Mucosa of descending colon (tissue), 3 donors: ENCODE measurements at regions not wholly inside any gene's neighbourhood (a gene's known extent, or its start where the extent isn't known, plus 50 kb on each side); places are given as distances from the start of the nearest gene placed in this dataset.

Source experiments
- ATAC-seq: fragments of 200-7000 bp; cut with Tn5 transposase; one replicate; pipeline ENCODE4 v1.9.1; 2020; ENCODE audit warnings: mild to moderate bottlenecking, moderate library complexity
- DNase-seq, 3 donors: peaks; one replicate each; pipeline ENCODE4 v3.0.0-alpha.2; 2020
- H3K36me3 ChIP-seq: fragments of 200-600 bp; one replicate; pipeline ENCODE4 v1.8.0; 2021; ENCODE audit warnings: low read depth, mild to moderate bottlenecking
- H3K4me1 ChIP-seq: fragments of 200-600 bp; one replicate; pipeline ENCODE4 v1.8.0; 2021; ENCODE audit warnings: low read depth, mild to moderate bottlenecking
- H3K4me3 ChIP-seq: fragments of 200-600 bp; one replicate; pipeline ENCODE4 v1.8.0; 2021; ENCODE audit warnings: mild to moderate bottlenecking
- H3K9me3 ChIP-seq: fragments of 200-600 bp; one replicate; pipeline ENCODE4 v1.8.0; 2021; ENCODE audit warnings: mild to moderate bottlenecking
- CTCF ChIP-seq: fragments of 200-600 bp; IDR thresholded peaks from one replicate; pipeline ENCODE4 v1.8.0; 2022; ENCODE audit warnings: antibody characterized with exemption, mild to moderate bottlenecking
- intact Hi-C, 2 donors: fragments of 100-400 bp; cut with DNase I in 1 of 2; cut with micrococcal nuclease in 1 of 2; formaldehyde crosslinking; loops; one replicate each; pipeline versions ENCODE4 v1.11.0 to v1.11.1; 2022; cut with DNase I, micrococcal nuclease
- donor health status: DM: no; HTN: no; CAD: no; lungs with moderate emphysema.
- donor health status: DM: no; HTN: no; CAD: no.
- donor health status: DM: no; HTN: yes; CAD: no.

- H3K9me3 ChIP-seq: no peaks in the 10 kb centered on the region
- intact Hi-C loops: no loop called here
- ATAC-seq (no peak), DNase-seq (no peak)
- TF ChIP-seq CTCF: no peak
- no peaks in the 10 kb centered on the region for H3K4me1 ChIP-seq
- H3K36me3 ChIP-seq: no peaks in the 10 kb centered on the region
- H3K4me3 ChIP-seq: no peak overlapping the region
Measured at GRCh38 chr2:240338274-240338673, 97.2 kb upstream of the GPC1 start.

- Histone ChIP-seq H3K4me3 (no peak overlapping the region), H3K36me3 (no peaks in the 10 kb centered on the region), H3K4me1 (no peaks in the 10 kb centered on the region), H3K9me3 (no peaks in the 10 kb centered on the region)
- peak in 1 of 3 donors; percentile 35 for DNase-seq
- intact Hi-C loops: no loop called here
- ATAC-seq: no peak
- TF ChIP-seq CTCF: no peak
Measured at GRCh38 chr2:240339411-240340360, 95.8 kb upstream of the GPC1 start.

GRCh38 chr2:240340361-240340761, 95.1 kb upstream of the GPC1 start:
- intact Hi-C loops: no loop called here
- H3K9me3 ChIP-seq: peaks cover 6% of the 10 kb centered on the region
- H3K4me3 ChIP-seq: no peak overlapping the region
- TF ChIP-seq CTCF: no peak
- DNase-seq (peak in 1 of 3 donors; percentile 36), ATAC-seq (no peak)
- H3K36me3 ChIP-seq: no peaks in the 10 kb centered on the region
- H3K4me1 ChIP-seq: no peaks in the 10 kb centered on the region

GRCh38 chr2:240341064-240341463, 94.4 kb upstream of the GPC1 start:
- TF ChIP-seq CTCF: no peak
- intact Hi-C loops: no loop called here
- no peaks in the 10 kb centered on the region for H3K4me1 ChIP-seq
- no peak overlapping the region for H3K4me3 ChIP-seq
- ATAC-seq: no peak
- DNase-seq: peak in 1 of 3 donors; percentile 26
- peaks cover 9% of the 10 kb centered on the region for H3K9me3 ChIP-seq
- H3K36me3 ChIP-seq: no peaks in the 10 kb centered on the region

GRCh38 chr2:240343548-240343947, 91.9 kb upstream of the GPC1 start:
- ATAC-seq: no peak

More at GRCh38 chr2:240343548-240343947, 91.9 kb upstream of the GPC1 start:
- peaks cover 9% of the 10 kb centered on the region for H3K9me3 ChIP-seq
- H3K4me3 ChIP-seq: no peak overlapping the region
- DNase-seq: no peak
- H3K36me3 ChIP-seq: no peaks in the 10 kb centered on the region
- intact Hi-C loops: no loop called here
- no peak for TF ChIP-seq CTCF
- no peaks in the 10 kb centered on the region for H3K4me1 ChIP-seq
